CD4-positive, alpha-beta T cell treated with Interleukin-4 for 1 hour (primary cell): ENCODE measurements at regions not wholly inside any gene's neighbourhood (a gene's known extent, or its start where the extent isn't known, plus 50 kb on each side); places are given as distances from the start of the nearest gene placed in this dataset.
A peak's percentile ranks its signal among the peaks of the same experiment; 100 is the strongest.

ENCODE experiments used
- DNase-seq, 2 donors: peaks; one replicate each; pipeline ENCODE4 v3.0.0-alpha.2; 2020 to 2022

- no peak for DNase-seq
Observed at GRCh38 chr2:64323197-64323596, 130.8 kb upstream of the LGALSL start.

- DNase-seq, result no peak
Observed at GRCh38 chr2:64324746-64325410, 129.1 kb upstream of the LGALSL start.

GRCh38 chr2:64325477-64325851 is 128.5 kb upstream of the LGALSL start:
- peak in 1 of 2 donors; percentile 2 for DNase-seq

- DNase-seq, result peak; percentile 56 to 79
Observed at GRCh38 chr2:64325852-64326577, 127.9 kb upstream of the LGALSL start.

GRCh38 chr2:64326578-64327050 is 127.3 kb upstream of the LGALSL start:
- no peak for DNase-seq

GRCh38 chr2:64327129-64327509 is 126.8 kb upstream of the LGALSL start:
- no peak for DNase-seq

- DNase-seq, result peak; percentile 62 to 73
Observed at GRCh38 chr2:64327510-64328414, 126.2 kb upstream of the LGALSL start.

- DNase-seq, result no peak
Observed at GRCh38 chr2:64328415-64328722, 125.6 kb upstream of the LGALSL start.

- DNase-seq, result no peak
Observed at GRCh38 chr2:64328756-64329155, 125.2 kb upstream of the LGALSL start.

- no peak for DNase-seq
Observed at GRCh38 chr2:64329848-64330247, 124.1 kb upstream of the LGALSL start.

GRCh38 chr2:64330281-64331113 is 123.5 kb upstream of the LGALSL start:
- peak; percentile 81 for DNase-seq

- no peak for DNase-seq
Observed at GRCh38 chr2:64331114-64331645, 122.8 kb upstream of the LGALSL start.

- no peak for DNase-seq
Observed at GRCh38 chr2:64331849-64332699, 121.9 kb upstream of the LGALSL start.

GRCh38 chr2:64336171-64336570 is 117.8 kb upstream of the LGALSL start:
- DNase-seq, result no peak

- no peak for DNase-seq
Observed at GRCh38 chr2:64337314-64337713, 116.6 kb upstream of the LGALSL start.

- no peak for DNase-seq
Observed at GRCh38 chr2:64338108-64338507, 115.9 kb upstream of the LGALSL start.

GRCh38 chr2:64338910-64339500 is 115.0 kb upstream of the LGALSL start:
- no peak for DNase-seq

GRCh38 chr2:64341461-64341860 is 112.5 kb upstream of the LGALSL start:
- no peak for DNase-seq

- DNase-seq, result no peak
Observed at GRCh38 chr2:64342195-64343099, 111.5 kb upstream of the LGALSL start.

GRCh38 chr2:64344999-64345576 is 108.9 kb upstream of the LGALSL start:
- no peak for DNase-seq
